GM21786 (cell line): ENCODE measurements at regions not wholly inside any gene's neighbourhood (a gene's known extent, or its start where the extent isn't known, plus 50 kb on each side); places are given as distances from the start of the nearest gene placed in this dataset.
"Not testable (repeated sequence)": the region's sequence is repeated elsewhere in the genome, so short reads cannot be mapped to it uniquely, and the experiment has no call there.

ENCODE experiments used
- ATAC-seq: cut with Tn5 transposase; IDR thresholded peaks from one replicate; pipeline ENCODE4 v1.9.1; 2021; ENCODE audit not compliant: unreplicated experiment

DNA sequence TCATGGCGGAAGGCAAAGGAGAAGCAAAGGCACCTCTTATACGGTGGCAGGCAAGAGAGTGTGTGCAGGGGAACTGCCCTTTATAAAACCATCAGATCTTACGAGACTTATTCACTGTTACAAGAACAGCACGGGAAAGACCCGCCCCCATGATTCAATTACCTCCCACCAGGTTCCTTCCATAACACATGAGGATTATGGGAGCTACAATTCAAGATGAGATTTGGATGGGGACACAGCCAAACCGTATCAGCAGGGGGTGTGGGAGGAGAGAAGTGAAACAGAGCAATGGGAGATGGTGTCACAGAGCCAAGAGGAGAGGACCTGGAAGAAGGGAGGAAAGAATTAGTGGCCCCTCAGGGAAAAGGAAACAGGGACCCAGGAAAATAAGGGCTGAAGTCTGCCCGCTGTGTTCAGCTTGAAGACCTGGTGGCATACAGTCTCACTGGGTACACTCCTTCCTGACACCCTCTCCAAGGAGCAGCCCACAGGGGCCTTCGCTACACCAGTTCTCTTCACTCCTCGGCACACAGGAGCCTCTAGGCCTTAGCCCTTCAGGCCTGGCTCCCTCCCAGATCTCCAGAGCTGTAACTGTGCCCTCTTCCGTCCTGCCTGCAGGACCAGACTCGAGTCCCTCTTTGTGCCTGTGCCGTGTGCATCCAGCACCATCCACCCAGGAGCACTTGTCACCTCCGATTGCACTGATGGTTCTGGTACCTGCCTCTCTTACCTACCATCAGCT, 262.1 kb downstream of the EIPR1 start:
- no peak for ATAC-seq

DNA sequence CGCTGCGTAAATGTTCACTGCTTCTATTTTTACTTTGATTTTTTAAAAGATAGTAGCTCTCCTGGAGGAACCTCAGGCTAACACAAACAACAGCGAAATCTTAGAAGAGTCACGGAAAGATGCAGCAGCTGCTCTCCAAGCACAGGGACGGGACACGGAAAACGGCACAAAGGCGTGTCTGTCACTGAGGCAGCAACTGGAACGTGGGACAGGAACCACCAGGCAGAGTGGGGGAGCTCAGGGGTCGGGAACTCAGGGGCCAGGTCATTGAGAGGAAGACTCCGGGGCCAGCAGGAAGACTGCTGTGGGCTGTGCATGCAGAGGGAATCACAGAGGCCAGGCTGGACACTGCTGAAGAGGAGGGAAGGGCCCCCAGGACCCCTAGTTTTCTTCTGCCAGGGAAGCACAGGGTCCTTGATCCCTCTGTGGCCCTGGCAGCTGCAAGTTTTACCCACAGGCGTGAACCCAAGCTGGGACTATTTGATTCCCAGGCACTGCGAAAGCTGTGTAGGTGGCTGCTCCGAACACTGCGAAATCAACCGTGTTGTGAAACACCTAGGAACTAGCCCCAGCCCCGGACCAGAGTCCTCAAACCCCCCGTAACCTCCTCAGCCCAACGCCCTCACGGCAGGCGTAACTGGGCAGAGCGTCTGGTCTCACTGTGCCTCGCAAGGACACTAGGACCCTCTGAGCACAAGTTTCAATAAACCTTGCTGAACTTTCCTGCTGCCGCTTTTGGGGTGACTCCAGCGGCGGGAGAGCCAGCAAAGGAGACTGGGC, 263.0 kb downstream of the EIPR1 start:
- ATAC-seq, result no peak

DNA sequence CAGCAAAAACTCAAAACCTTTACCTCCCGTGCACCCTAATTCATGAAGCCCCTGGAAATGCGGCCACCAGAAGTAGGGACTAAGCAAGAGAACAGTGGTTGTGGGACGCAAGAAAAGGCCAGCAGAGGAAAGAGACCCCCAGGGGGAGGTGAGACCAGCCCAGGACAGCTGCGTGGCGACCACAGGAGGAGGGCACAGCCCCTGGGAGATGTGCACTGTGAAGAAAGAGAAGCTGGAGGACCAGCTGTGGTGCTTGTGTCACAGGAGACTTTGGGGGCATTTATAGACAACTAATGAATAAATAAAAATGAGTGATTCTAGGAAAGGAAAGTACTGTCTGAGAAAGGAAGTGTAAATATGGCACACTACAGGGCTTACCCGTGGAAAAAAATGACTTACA, 263.8 kb downstream of the EIPR1 start:
- ATAC-seq, result no peak

DNA sequence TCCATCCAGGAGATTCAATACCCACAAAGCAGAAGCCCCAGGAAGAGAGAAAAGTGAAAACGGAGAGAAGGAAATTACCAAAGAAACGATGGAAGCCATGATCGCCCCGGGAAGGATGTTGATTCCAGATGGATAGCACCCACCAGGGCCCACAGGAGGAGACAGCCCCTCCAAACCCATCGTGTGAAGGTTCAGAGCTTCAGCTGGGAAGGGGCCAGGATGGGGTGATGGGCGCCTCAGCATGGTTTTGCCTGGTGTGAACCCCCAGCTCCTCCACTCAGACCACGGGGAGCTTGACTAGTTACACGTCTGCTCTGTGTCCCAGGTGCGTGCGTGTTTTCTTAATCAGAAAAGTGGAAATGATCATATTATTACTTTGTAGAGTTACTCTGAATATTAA, 264.5 kb downstream of the EIPR1 start:
- no peak for ATAC-seq

DNA sequence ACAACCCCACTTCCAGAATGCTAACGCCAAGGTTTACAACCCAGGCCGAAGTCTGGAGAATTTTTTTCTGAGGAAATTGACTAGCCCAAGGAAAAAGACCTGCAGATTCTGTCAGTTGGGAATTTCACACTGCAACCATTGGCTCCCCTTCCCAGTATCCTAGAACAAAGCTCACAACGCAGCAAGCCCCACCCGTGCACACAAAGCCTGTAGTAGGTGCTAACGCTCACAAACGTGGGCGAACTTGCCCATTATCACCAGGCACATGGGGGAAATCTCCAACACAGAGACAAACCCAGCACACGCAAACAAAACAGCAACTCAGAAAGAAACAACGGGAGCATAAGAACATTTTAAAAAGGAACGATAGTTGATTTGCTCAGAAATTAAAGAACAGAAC, 265.1 kb downstream of the EIPR1 start:
- no peak for ATAC-seq

DNA sequence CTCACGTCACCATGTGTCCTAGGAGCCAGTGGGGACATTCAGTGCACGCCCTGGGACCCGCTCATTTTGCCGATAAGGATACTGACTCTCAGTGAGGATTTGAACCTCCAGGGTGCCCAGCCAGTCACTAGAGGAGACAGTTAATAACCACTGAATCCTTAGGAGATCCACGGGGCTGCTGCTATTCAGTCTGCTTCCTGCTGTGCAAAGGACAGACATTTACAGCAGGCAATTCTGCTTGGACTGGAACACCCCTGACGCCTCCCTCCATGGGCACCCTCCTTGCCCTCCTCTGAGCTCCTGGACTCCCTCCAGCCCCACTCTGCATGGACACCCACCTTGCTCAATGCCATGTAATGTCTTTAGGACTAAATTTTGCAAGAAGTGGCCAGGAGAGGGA, 265.5 kb downstream of the EIPR1 start:
- ATAC-seq, result no peak

DNA sequence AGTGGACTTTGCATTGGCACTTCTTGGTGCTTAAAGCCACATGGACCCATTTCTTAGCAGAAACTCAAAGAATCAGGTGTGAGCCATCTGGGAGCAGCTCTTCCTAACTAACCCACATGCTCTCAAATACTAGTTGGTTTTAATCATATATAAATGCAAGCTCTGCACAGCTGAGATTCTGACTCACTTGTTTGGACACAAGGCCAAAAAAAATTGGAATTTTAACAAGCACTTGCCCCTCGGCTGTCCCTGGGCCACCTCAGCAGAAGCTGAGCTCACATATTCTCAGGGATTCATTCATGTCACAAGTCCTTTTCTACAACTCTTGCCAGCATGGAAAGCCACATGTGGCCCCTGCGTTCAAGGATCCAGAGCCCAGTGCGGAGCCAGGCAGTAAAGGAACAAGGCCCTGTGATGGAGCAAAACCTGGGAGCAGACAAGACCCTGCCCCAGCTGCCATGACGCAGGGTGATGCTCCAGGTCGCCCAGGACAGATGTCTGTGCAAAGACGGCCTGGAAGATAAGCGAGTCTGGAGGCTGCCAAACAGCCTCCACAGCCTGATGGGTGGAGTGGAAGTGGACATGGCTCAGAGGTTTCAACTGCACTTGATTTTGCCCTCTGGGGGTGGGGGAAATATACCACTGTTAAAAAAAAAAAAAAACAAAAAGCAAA, 266.5 kb downstream of the EIPR1 start:
- no peak for ATAC-seq

DNA sequence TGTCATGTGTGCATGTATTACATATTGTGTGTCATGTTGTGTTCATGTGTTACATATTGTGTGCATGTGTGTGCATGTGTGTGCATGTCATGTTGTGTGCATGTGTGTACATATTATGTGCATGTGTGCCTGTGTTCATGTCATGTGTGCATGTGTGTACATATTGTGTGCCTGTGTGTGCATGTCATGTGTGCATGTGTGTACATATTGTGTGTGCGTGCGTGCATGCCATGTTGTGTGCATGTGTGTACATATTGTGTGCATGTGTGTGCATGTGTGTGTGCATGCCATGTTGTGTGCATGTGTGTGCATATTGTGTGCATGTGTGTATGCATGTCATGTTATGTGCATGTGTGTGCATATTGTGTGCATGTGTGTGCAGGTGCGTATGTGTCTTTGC, 267.1 kb downstream of the EIPR1 start:
- no peak for ATAC-seq

DNA sequence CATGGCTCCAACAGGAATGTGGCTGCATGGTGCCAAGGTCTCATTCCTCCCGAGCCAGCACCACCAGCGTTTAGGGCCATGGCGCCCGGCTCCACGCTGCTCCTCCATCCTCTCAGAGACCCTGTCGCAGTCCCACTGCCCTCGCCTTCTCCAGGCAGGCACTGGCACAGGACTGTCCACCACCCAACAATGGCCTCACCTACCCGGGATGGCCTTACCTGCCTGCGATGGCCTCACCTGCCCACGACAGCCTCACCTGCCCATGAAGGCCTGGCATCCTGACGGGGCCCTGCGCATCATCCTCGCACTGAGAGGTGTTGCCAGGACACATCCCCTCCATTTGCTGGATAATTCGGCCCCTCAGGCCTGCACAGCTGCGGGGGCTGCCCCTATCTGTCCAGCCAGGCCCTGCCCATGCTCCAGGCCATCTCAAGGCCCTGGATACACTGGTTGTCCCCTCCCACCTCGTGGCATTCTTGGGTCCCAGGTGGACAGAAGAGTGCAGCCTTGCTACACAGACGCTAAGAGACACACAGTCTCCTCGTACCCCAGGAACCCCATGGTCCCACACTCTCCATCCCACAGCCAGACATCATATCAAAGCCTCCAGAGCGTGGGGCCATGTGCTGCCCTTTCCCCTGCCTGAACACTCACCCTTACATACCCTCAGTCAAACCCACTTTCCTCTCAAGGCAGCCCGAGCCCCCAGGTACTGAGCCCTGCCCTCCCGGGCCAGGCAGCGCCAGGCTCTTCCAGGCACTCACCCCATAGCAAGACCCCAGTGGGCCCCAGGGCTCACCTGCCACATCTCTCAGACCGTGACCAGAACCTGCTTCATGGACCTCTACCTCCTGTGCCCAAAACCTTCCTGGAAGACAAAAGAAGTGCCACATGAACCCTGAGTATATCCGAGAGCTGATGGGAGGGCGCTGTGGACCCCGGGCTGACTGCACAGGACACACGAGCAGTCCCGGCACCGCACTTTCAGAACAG, 268.6 kb downstream of the EIPR1 start:
- no peak for ATAC-seq

DNA sequence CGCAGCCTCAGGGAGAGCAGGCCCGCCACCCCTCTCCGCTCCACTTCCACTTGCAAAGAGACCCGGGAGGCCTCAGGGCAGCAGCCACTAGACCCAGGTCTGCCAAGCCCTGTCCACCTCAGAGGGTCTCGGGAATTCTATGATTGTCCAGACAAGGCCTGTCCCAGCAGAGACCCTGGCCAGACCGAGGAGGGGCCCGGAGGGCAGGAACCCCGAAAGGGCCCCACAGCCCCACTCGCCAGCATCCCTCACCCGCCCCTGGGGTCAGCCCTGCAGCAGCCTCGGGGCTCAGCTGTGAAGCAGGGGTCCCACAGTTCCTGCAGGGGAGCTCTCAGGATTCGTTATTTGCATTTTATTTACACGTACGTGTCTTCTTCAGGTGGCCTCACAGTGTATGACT, 269.5 kb downstream of the EIPR1 start:
- ATAC-seq, result no peak

DNA sequence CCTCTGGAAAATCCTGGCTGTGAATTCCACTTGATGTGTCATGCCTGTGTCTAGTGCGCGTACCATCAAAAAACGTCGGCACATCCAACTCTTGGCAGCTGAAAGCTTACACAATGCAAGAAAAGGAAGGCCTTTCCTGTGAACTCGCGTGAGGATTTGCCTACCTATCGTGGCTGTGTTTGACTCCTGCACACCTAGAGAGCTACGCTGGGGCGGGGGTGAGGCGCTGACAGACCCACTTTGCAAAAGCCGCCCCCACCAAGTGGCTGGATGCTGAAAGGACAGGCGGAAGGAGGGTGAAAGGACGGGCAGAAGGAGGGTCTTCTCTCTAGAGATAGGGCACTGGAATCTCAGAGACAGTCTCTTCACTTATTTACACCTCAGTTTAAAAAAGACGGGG, 270.1 kb downstream of the EIPR1 start:
- no peak for ATAC-seq

DNA sequence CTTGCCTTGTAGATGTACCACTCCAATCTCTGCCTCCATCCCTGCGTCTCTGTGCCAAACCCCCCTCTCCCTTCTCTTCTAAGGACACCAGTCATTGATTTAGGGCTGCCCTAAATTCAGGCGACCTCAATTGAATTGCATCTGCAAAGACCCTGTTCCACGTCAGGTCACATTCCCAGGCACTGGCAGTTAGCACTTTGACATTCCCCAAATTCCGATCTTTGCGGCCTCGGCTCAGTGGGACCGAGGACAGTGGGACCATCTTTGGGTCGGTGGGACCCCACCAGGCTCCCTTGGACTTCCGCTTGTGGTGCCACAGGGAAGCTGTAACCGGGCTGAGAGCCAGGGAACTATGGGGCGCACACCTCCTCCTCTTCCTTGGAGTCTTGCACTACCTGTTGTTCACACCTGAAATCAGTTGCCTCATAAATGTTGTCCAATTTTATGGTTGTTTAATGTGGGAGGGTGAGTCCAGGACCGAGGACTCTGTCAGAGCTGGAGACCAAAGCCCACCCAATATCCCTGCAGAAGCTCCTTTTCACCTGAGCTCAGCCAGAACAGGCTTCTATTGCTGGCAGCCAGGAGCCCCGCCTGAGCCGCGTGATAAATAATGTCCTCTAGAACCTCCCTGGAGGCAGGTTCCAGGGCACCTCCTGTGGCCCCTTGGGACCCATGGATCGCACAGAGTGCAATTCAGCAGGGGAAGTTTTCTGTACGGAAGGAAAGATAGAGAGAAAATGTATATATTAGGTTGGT, 271.6 kb downstream of the EIPR1 start:
- no peak for ATAC-seq

DNA sequence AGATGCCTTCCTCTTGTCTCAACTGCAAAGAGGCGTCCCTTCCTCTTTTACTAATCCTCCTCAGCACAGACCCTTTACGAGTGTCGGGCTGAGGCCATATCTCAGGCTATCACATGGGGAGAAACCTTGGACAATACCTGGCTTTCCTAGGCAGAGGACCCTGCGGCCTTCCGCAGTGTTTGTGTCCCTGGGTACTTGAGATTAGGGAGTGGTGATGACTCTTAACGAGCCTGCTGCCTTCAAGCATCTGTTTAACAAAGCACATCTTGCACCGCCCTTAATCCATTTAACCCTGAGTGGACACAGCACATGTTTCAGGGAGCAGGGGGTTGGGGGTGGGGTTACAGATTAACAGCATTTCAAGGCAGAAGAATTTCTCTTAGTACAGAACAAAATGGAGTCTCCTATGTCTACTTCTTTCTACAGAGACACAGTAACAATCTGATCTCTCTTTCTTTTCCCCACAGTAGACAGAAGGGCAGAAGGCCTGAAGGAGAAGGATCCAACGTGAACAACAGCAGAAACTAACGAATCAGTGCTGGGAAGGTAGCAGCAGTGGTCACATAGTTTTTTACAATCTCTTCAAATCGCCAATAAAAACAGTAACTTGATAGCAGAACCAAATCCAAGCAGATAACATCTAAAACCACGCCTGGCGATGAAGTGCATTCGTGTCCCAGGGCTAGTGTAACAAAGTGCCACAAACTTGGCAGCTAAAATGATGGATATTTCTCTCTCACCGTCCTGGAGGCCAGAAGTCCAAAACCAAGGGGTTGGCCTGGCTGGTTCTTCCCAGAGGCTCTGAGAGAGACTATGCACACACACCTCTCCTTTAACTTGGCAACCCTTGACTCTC, 272.4 kb downstream of the EIPR1 start:
- ATAC-seq, result not testable (repeated sequence)

DNA sequence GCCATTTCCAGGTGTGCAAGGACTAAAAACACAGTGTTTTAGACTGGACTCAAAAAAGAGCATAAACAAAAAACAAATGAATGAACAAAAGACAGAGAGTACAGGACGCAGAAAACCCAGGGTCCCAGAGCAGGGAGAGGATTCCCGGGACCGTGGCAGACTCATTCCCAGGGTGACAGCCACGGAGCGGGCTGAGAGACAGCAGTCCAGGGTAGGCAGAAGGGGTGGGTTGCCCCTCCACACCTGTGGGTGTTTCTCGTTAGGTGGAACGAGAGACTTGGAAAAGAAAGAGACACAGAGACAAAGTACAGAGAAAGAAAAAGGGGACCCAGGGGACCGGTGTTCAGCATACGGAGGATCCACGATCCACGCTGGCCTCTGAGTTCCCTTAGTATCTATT, 273.4 kb downstream of the EIPR1 start:
- no peak for ATAC-seq

DNA sequence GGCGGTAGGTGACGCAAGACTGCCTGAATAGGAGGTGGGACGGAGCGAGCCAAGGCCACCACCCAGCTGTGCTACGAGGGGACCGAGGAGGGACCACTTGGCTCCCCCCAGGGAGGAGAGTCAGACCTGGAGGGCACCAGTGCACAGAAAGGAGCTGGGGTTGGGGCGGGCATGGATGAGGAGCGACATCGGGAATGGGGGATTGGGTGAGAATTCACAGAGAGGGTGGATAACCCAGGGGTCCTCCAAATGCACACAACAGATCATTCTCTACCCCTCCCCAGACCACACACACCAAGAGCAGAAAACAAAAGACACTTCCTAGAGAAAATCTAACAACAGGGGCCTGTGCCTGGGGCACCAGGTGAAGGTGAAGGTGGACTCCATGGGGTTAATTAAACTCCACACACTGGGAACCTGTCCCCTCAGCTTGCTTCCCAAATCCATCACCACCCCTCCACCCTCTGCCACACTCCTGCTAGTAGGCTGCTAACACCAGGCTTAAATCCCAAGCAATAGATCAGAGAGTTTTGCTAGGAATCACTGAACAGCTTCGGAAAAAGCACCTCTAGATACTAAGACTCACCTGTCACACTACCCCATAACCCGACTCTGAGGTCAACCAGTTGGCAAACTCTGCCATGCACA, 274.6 kb downstream of the EIPR1 start:
- ATAC-seq, result no peak

DNA sequence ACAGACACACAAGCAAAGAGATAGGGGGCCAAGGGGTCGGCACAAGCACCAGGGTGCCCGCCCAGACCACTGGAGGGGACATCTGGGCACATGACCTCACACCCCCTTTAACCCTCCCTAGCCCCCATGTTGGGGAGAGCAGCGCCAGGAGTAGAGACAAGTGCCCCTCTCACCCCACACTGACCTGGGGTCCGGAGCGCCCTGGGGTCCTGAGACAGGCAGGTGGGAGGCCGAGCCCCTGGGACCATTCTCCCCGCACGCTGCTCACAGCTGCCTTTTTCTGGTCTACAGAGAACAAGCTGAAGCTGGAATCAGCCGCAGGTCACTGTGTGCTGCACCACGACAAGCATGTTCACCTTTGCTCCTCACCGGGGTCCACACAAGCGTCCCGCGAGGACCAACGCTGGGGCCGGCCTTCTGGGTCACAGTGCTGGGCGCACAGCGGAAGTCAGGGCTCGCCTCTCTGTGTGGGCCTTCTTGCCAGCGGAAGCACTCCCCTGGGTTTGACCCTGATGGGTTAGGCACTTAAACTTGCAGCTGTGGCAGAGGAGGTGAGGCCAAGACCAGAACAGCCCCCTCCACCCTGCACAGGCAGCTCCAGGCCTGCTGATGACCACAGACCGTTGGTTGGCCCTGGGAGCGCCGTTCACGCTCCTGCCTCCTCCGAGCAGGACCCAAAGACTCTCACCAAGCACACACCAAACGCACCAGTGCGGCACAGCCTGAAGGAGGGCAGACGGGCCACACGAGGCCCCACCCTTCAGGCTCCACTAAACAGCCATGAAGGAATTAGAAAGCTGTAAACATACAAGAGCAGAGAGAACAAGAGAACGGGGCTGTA, 275.3 kb downstream of the EIPR1 start:
- ATAC-seq, result no peak

DNA sequence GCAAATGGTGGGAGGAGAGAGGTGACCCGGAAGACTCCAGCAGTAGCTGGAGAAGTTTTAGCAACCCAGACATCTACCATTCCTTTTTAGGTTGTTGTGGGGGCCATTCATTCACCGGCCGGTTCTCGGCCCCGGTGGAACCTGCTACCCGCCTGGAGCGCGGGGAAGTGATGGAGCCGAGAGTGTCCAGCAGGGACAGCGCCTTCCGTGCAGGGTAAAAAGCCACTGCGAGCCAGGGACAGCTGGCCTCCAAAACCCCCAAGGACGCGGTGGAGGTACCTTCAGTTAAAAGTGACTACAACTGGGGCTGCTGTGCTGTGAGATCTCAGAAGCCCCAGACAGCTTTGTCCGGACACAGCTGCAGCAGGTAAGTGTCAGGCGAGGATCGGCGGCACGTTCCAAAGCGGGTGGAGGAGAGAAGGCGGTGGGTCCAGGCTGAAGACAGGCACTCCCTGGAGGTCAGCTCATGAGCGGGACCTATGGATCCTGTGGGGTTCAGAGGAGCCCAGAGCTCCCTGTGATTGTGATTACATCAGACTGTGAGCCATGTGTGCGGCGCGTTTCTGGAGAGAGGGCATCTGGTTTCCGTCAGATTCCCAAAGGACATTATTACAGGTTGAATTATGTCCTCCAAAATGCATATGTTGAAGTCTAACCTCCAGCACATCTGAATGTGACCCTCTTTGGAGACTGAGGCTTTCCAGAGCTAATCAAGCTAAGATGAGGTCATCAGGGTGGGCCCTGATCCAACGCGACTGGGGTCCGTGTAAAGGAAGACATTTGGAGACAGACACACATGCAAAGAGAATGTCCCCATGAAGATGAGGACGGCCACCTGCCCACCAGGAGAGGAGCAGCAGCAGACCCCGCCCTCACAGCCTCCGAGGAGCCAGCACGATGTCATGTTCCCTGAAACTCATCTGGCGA, 276.3 kb downstream of the EIPR1 start:
- no peak for ATAC-seq
